HEK293 (cell line): ENCODE measurements at regions not wholly inside any gene's neighbourhood (a gene's known extent, or its start where the extent isn't known, plus 50 kb on each side); places are given as distances from the start of the nearest gene placed in this dataset.

ENCODE experiments used
- HOXA7 ChIP-seq: sonication (generic); formaldehyde crosslinking; IDR thresholded peaks from 2 replicates; pipeline ENCODE4 v1.8.1; 2022; ENCODE audit warnings: missing genetic modification reagents, borderline replicate concordance
- ZFP37 ChIP-seq: fragments of 450-650 bp; formaldehyde crosslinking; IDR thresholded peaks from 2 replicates; pipeline ENCODE4 v1.5.1; 2016; ENCODE audit warnings: missing biosample characterization, missing genetic modification characterization
- ZNF211 ChIP-seq: fragments of 450-650 bp; formaldehyde crosslinking; IDR thresholded peaks from 2 replicates; pipeline ENCODE4 v1.5.1; 2016; ENCODE audit warnings: low read depth, missing biosample characterization, missing genetic modification characterization
- ZNF274 ChIP-seq, 2 experiments: fragments of 200-500 bp in 1 of 2; fragments of 450-650 bp in 1 of 2; sonication (Bioruptor generic) in 1 of 2; formaldehyde crosslinking in 1 of 2; IDR thresholded peaks; 2 replicates each; pipeline versions ENCODE4 v1.5.1 to v1.6.1; 2014 to 2016; ENCODE audit warnings: borderline replicate concordance in 1 of 2, inconsistent platforms in 1 of 2, low read length in 1 of 2, missing biosample characterization in 1 of 2, missing genetic modification characterization in 1 of 2
- ZNF302 ChIP-seq: fragments of 450-650 bp; formaldehyde crosslinking; IDR thresholded peaks from 2 replicates; pipeline ENCODE4 v1.5.1; 2016; ENCODE audit warnings: missing biosample characterization, missing genetic modification characterization, low read depth
- ZNF658 ChIP-seq: fragments of 450-650 bp; formaldehyde crosslinking; IDR thresholded peaks from 2 replicates; pipeline ENCODE4; 2016; ENCODE audit warnings: missing biosample characterization, missing genetic modification characterization
- ZNF670 ChIP-seq: fragments of 450-650 bp; formaldehyde crosslinking; IDR thresholded peaks from 2 replicates; pipeline ENCODE4 v1.5.1; 2016; ENCODE audit warnings: missing biosample characterization, missing genetic modification characterization, low read depth
- ZNF792 ChIP-seq: fragments of 450-650 bp; formaldehyde crosslinking; IDR thresholded peaks from 2 replicates; pipeline ENCODE4 v1.5.1; 2016; ENCODE audit warnings: missing biosample characterization, missing genetic modification characterization
- TF ChIP-seq, protein P1 (sequence below): fragments of 450-650 bp; formaldehyde crosslinking; IDR thresholded peaks from 2 replicates; pipeline ENCODE4 v1.5.1; 2016; ENCODE audit warnings: missing biosample characterization, missing genetic modification characterization
- TF ChIP-seq, protein P2 (sequence below): fragments of 450-650 bp; formaldehyde crosslinking; IDR thresholded peaks from 2 replicates; pipeline ENCODE4 v1.5.1; 2017; ENCODE audit warnings: missing biosample characterization, mild to moderate bottlenecking, missing genetic modification characterization, moderate library complexity
- TF ChIP-seq, protein P3 (sequence below): fragments of 450-650 bp; formaldehyde crosslinking; IDR thresholded peaks from 2 replicates; pipeline ENCODE4 v1.5.1; 2016; ENCODE audit warnings: missing biosample characterization, missing genetic modification characterization
- TF ChIP-seq, protein P4 (sequence below): fragments of 450-650 bp; formaldehyde crosslinking; IDR thresholded peaks from 2 replicates; pipeline ENCODE4 v1.5.1; 2016; ENCODE audit warnings: missing biosample characterization, missing genetic modification characterization

DNA sequence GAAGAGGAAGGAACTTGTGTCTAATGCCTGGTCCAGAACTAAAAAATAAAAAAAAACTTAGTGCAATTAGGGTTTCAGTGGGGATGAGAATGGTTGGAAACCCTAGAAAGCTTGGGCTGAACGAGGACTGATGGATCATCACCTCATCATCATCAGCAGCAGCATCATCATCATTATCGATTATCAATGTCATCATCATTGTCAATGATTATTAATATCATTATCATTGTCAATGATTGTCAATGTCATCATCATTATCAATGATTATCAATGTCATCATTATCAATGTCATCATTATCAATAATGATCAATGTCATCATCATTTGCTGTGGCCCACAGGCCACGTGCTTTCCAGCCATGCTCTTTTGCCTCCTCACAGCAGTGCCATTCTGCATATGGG is 952.0 kb upstream of the ZNF722 start:
- TF ChIP-seq HOXA7 (CRISPR knock-in tag): no peak
- no peak for TF ChIP-seq ZNF792
- TF ChIP-seq, protein P1, sequence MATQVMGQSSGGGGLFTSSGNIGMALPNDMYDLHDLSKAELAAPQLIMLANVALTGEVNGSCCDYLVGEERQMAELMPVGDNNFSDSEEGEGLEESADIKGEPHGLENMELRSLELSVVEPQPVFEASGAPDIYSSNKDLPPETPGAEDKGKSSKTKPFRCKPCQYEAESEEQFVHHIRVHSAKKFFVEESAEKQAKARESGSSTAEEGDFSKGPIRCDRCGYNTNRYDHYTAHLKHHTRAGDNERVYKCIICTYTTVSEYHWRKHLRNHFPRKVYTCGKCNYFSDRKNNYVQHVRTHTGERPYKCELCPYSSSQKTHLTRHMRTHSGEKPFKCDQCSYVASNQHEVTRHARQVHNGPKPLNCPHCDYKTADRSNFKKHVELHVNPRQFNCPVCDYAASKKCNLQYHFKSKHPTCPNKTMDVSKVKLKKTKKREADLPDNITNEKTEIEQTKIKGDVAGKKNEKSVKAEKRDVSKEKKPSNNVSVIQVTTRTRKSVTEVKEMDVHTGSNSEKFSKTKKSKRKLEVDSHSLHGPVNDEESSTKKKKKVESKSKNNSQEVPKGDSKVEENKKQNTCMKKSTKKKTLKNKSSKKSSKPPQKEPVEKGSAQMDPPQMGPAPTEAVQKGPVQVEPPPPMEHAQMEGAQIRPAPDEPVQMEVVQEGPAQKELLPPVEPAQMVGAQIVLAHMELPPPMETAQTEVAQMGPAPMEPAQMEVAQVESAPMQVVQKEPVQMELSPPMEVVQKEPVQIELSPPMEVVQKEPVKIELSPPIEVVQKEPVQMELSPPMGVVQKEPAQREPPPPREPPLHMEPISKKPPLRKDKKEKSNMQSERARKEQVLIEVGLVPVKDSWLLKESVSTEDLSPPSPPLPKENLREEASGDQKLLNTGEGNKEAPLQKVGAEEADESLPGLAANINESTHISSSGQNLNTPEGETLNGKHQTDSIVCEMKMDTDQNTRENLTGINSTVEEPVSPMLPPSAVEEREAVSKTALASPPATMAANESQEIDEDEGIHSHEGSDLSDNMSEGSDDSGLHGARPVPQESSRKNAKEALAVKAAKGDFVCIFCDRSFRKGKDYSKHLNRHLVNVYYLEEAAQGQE (tag by site-specific recombination): no peak
- TF ChIP-seq, protein P2, sequence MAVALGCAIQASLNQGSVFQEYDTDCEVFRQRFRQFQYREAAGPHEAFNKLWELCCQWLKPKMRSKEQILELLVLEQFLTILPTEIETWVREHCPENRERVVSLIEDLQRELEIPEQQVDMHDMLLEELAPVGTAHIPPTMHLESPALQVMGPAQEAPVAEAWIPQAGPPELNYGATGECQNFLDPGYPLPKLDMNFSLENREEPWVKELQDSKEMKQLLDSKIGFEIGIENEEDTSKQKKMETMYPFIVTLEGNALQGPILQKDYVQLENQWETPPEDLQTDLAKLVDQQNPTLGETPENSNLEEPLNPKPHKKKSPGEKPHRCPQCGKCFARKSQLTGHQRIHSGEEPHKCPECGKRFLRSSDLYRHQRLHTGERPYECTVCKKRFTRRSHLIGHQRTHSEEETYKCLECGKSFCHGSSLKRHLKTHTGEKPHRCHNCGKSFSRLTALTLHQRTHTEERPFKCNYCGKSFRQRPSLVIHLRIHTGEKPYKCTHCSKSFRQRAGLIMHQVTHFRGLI (tag by site-specific recombination): no peak
- no peak for TF ChIP-seq ZNF670 (tag by site-specific recombination)
- TF ChIP-seq ZNF302: no peak
- TF ChIP-seq, protein P3, sequence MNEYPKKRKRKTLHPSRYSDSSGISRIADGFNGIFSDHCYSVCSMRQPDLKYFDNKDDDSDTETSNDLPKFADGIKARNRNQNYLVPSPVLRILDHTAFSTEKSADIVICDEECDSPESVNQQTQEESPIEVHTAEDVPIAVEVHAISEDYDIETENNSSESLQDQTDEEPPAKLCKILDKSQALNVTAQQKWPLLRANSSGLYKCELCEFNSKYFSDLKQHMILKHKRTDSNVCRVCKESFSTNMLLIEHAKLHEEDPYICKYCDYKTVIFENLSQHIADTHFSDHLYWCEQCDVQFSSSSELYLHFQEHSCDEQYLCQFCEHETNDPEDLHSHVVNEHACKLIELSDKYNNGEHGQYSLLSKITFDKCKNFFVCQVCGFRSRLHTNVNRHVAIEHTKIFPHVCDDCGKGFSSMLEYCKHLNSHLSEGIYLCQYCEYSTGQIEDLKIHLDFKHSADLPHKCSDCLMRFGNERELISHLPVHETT (tag by site-specific recombination): no peak
- TF ChIP-seq ZNF211: no peak
- TF ChIP-seq, protein P4, sequence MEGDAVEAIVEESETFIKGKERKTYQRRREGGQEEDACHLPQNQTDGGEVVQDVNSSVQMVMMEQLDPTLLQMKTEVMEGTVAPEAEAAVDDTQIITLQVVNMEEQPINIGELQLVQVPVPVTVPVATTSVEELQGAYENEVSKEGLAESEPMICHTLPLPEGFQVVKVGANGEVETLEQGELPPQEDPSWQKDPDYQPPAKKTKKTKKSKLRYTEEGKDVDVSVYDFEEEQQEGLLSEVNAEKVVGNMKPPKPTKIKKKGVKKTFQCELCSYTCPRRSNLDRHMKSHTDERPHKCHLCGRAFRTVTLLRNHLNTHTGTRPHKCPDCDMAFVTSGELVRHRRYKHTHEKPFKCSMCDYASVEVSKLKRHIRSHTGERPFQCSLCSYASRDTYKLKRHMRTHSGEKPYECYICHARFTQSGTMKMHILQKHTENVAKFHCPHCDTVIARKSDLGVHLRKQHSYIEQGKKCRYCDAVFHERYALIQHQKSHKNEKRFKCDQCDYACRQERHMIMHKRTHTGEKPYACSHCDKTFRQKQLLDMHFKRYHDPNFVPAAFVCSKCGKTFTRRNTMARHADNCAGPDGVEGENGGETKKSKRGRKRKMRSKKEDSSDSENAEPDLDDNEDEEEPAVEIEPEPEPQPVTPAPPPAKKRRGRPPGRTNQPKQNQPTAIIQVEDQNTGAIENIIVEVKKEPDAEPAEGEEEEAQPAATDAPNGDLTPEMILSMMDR: no peak
- no peak for TF ChIP-seq ZNF274 (IDR thresholded peaks at IDR 0.05; ENCODE audit: low read length)
- TF ChIP-seq ZNF274 (tag by site-specific recombination; IDR thresholded peaks at IDR 0.05; ENCODE audit: borderline replicate concordance): no peak
- no peak for TF ChIP-seq ZFP37
- TF ChIP-seq ZNF658 (tag by site-specific recombination): no peak
